ENCODE measurements at regions not wholly inside any gene's neighbourhood (a gene's known extent, or its start where the extent isn't known, plus 50 kb on each side); places are given as distances from the start of the nearest gene placed in this dataset.

DNA sequence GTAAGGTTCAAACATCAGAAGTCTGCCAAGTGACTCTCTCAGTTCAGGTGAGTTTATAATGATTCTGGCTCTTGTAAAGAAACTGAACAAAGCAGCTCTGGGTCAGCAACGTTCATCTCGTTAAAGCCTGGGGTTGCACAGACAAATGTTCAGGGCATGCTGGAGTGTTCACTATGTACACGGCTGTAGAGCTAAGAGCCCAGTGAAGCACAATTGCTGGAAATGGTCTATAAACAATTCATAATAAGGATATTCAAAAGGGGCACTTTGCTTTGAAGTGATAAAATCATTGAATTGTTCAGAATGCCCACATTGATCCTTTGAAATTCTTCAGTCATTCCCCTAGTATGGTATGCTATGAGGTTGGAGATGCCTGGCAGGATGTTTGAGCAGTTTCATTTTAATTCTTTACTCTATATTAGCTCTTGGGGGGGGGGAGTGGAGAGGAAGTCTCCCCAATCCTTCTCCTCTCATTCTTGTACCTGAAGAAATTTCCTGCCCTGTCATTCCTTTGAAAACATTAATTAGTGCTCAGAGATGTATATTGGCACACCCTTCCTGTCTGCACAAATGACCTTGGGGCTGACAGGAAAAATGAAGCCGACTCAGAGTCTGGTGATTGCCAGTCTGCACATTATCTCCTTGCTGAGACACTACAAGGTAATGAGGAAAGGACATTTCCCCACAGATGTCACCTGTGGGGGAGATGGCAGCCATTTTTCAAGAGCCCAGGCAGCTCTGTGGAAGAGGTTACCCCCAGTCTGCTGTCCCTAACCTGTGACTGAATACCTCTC, 145.5 kb downstream of the DLEU7 start:
- TF ChIP-seq, protein P1, sequence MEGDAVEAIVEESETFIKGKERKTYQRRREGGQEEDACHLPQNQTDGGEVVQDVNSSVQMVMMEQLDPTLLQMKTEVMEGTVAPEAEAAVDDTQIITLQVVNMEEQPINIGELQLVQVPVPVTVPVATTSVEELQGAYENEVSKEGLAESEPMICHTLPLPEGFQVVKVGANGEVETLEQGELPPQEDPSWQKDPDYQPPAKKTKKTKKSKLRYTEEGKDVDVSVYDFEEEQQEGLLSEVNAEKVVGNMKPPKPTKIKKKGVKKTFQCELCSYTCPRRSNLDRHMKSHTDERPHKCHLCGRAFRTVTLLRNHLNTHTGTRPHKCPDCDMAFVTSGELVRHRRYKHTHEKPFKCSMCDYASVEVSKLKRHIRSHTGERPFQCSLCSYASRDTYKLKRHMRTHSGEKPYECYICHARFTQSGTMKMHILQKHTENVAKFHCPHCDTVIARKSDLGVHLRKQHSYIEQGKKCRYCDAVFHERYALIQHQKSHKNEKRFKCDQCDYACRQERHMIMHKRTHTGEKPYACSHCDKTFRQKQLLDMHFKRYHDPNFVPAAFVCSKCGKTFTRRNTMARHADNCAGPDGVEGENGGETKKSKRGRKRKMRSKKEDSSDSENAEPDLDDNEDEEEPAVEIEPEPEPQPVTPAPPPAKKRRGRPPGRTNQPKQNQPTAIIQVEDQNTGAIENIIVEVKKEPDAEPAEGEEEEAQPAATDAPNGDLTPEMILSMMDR (IDR thresholded peaks at IDR 0.05), result no peak
- TF ChIP-seq POLR2A (IDR thresholded peaks at IDR 0.05), result no peak
- no peak for TF ChIP-seq EP300 (IDR thresholded peaks at IDR 0.05)
